IPS-20b (cell line): ENCODE measurements at regions not wholly inside any gene's neighbourhood (a gene's known extent, or its start where the extent isn't known, plus 50 kb on each side); places are given as distances from the start of the nearest gene placed in this dataset.
"Not testable (repeated sequence)": the region's sequence is repeated elsewhere in the genome, so short reads cannot be mapped to it uniquely, and the experiment has no call there.

ENCODE experiments used
- H3K27ac ChIP-seq: one replicate; pipeline ENCODE4 v1.5.1; 2013; ENCODE audit warnings: low read length
- H3K27me3 ChIP-seq: 2 replicates; pipeline ENCODE4 v1.6.1; 2013; ENCODE audit warnings: mild to moderate bottlenecking, low read length, inconsistent platforms; ENCODE audit not compliant: insufficient read depth
- H3K36me3 ChIP-seq: 2 replicates; pipeline ENCODE4 v1.6.1; 2013; ENCODE audit warnings: low read depth, mild to moderate bottlenecking, inconsistent platforms, low read length, moderate library complexity; ENCODE audit not compliant: insufficient read depth
- H3K4me1 ChIP-seq: 2 replicates; pipeline ENCODE4 v1.6.1; 2013; ENCODE audit warnings: mild to moderate bottlenecking, control low read depth, inconsistent platforms, low read length, moderate library complexity; ENCODE audit not compliant: insufficient read depth
- H3K4me3 ChIP-seq: 2 replicates; pipeline ENCODE4 v1.5.1; 2013; ENCODE audit warnings: mild to moderate bottlenecking, low read length, inconsistent platforms
- H3K9ac ChIP-seq: 2 replicates; pipeline ENCODE4 v1.6.1; 2013; ENCODE audit warnings: low read depth, mild to moderate bottlenecking, inconsistent platforms, low read length, moderate library complexity
- H3K9me3 ChIP-seq: 2 replicates; pipeline ENCODE4 v1.6.1; 2013; ENCODE audit warnings: mild to moderate bottlenecking, low read depth, low read length, inconsistent platforms; ENCODE audit not compliant: insufficient read depth

DNA sequence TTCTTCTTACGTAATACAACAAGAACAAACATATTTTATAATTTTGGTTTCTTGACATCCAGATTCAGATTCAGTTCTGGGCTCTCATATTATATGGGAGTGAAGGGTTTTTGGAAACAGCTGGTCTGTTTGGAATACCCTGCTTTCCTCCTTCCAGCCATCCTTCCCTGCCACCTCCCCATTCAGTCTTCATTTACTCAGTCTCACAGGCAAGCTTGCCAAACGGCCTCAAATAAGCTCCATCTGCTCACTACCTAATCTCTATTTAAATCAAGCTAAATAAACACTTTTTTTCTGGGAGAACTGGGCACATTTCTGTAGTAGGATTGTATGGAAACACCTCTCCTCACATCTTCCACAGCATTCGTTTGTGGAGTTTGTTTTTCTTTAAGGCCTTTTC lies 147.5 kb downstream of the RND3 start:
- Histone ChIP-seq H3K4me1 (no peaks in the 10 kb centered on the region; the same call in 1 of the 2 replicates), H3K9ac (no peak overlapping the region), H3K36me3 (no peaks in the 10 kb centered on the region), H3K27ac (no peak overlapping the region), H3K27me3 (no peaks in the 10 kb centered on the region), H3K4me3 (no peak overlapping the region), H3K9me3 (no peaks in the 10 kb centered on the region; the same call in 1 of the 2 replicates)

GRCh38 chr2:150339282-150339681 lies 148.2 kb downstream of the RND3 start:
- H3K27me3 ChIP-seq: no peaks in the 10 kb centered on the region
- no peak overlapping the region for H3K27ac ChIP-seq
- no peaks in the 10 kb centered on the region for H3K9me3 ChIP-seq

DNA sequence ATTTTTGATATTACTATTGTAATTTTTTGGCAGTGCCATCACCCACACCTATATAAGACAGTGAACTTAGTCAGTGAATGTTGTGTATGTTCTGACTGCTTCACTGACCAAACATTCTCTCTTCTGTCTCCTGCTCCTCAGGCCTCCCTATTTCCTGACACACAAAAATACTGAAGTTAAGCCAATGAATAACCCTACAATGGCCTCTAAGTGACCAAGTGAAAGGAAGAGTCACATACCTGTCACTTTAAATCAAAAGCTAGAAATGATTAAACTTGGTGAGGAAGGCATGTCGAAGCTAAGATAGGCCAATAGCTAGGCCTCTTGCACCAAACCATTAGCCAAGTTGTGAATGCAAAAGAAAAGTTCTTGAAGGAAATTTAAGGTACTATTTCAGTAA lies 151.9 kb downstream of the RND3 start:
- Histone ChIP-seq H3K36me3 (no peaks in the 10 kb centered on the region), H3K4me1 (no peaks in the 10 kb centered on the region; the same call in 1 of the 2 replicates), H3K9me3 (no peaks in the 10 kb centered on the region), H3K9ac (no peak overlapping the region), H3K27ac (no peak overlapping the region), H3K4me3 (no peak overlapping the region), H3K27me3 (no peaks in the 10 kb centered on the region)

More at GRCh38 chr2:150339282-150339681, 148.2 kb downstream of the RND3 start:
- H3K36me3 ChIP-seq: no peaks in the 10 kb centered on the region
- no peak overlapping the region for H3K9ac ChIP-seq
- no peak overlapping the region for H3K4me3 ChIP-seq
- no peaks in the 10 kb centered on the region; the same call in 1 of the 2 replicates for H3K4me1 ChIP-seq

DNA sequence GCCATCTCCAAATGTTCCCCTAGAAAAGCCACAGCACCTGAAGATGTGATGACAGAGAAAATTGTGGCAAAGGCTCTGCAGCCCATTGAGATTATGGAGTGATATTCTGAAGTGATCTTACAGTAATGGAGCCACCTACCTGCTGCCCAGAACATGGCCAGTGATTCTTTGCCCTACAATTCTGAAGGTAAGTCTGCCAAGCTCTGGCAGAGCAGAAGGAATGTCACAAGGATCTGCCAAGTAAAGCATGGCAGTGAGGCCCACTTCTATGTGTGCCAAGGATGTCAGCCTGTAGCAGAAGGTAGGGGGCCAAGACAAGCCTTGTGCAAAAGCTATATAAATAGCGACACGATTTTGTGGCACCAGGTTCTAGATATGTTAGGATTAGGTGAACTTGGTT lies 155.1 kb downstream of the RND3 start:
- Histone ChIP-seq H3K9ac (no peak overlapping the region), H3K27ac (no peak overlapping the region)

DNA sequence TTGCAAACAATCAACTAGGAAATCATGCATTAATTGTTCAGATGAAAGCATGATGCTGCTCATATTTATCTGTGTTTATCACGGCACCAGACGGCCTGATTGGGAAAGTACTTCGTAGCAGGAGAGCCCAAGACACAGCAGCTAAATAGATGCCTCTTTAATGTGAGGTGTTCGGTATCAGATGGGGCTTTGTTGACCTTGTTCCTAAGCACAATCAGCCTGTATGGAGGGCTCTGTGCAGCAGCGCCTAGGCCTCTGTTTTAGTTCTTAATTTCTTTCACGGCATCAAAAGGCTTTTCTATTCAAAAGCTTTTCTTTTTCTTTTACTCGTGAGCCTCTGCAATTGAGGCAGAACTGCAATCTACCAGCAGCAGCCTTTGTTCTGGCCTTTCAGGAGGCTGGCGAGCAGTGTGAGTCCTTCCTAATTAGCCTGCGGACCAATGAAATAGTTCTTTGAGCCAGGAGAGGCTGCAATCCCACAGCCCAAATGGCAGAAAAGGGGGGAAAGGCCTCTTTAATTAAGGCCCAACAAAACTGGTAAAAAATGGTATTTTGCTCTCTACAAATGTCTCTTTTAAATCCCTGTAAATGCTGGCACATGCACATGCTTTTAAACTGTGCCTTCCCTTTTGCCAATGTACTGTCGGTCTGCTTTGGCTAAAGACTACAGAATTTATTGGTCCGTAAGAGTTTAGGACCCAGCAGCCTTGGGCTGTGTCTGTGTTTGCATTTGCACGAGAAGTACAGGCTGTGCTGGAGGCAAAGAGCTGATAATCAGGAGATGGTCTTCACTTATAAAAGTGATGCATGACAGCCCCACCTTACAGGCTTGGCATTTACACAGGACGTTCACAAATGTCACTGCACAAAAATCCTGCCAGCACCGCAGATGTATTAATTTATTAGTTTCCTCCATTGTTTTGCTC lies 159.6 kb downstream of the RND3 start:
- no peaks in the 10 kb centered on the region for H3K9me3 ChIP-seq
- H3K4me3 ChIP-seq: no peak overlapping the region
- H3K36me3 ChIP-seq: no peaks in the 10 kb centered on the region
- no peaks in the 10 kb centered on the region for H3K27me3 ChIP-seq
- no peak overlapping the region for H3K27ac ChIP-seq
- H3K4me1 ChIP-seq: no peaks in the 10 kb centered on the region; the same call in 1 of the 2 replicates
- H3K9ac ChIP-seq: no peak overlapping the region

More for the DNA sequence above, 155.1 kb downstream of the RND3 start:
- Histone ChIP-seq H3K36me3 (no peaks in the 10 kb centered on the region), H3K4me3 (no peak overlapping the region), H3K4me1 (no peaks in the 10 kb centered on the region; the same call in 1 of the 2 replicates), H3K9me3 (no peaks in the 10 kb centered on the region), H3K27me3 (no peaks in the 10 kb centered on the region)

- Histone ChIP-seq H3K27me3 (no peaks in the 10 kb centered on the region), H3K9me3 (no peaks in the 10 kb centered on the region), H3K4me3 (no peak overlapping the region), H3K9ac (no peak overlapping the region), H3K27ac (no peak overlapping the region), H3K36me3 (no peaks in the 10 kb centered on the region), H3K4me1 (peaks cover 5% of the 10 kb centered on the region; the same call in 1 of the 2 replicates)
Measured at GRCh38 chr2:150325656-150326314, 161.7 kb downstream of the RND3 start.

DNA sequence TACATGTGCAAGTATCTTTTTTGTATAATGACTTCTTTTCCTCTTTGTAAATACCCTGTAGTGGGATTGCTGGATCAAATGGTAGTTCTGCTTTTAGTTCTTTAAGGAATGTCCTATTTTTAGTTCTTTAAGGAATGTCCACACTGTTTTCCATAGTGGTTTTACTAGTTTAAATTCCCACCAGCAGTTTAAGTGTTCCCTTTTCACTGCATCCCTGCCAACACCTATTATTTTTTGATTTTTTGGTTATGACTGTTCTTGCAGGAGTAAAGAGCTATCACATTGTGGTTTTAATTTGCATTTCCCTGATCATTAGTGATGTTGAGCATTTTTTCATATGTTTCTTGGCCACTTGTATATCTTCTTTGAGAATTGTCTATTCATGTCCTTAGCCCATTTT lies 164.4 kb downstream of the RND3 start:
- H3K4me3 ChIP-seq, H3K9ac ChIP-seq, H3K9me3 ChIP-seq, H3K4me1 ChIP-seq, H3K36me3 ChIP-seq, H3K27ac ChIP-seq, H3K27me3 ChIP-seq: not testable (repeated sequence)

DNA sequence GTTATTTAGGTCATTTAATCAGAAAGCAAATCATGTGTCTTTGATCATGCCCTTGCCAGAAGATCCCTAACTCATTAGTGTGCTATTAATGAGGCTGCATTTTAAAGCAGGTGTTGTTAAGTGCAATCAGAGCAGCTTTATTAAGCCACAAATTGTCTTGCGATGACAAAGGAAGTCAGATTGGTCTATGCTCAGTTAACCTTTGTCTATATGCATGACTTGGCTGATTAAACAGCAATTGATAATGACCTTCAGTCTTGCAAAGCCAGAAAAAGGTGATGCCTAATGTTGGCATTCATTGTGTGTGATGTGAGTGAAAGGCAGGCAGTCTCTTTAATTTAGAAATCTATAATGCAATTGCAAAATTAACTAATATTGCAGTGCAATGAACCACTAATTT lies 166.9 kb downstream of the RND3 start:
- Histone ChIP-seq H3K9ac (no peak overlapping the region), H3K4me3 (no peak overlapping the region), H3K9me3 (peaks cover 1% of the 10 kb centered on the region; the same call in 1 of the 2 replicates), H3K27ac (no peak overlapping the region), H3K27me3 (no peaks in the 10 kb centered on the region), H3K36me3 (no peaks in the 10 kb centered on the region), H3K4me1 (peaks cover 5% of the 10 kb centered on the region; the same call in 1 of the 2 replicates)

DNA sequence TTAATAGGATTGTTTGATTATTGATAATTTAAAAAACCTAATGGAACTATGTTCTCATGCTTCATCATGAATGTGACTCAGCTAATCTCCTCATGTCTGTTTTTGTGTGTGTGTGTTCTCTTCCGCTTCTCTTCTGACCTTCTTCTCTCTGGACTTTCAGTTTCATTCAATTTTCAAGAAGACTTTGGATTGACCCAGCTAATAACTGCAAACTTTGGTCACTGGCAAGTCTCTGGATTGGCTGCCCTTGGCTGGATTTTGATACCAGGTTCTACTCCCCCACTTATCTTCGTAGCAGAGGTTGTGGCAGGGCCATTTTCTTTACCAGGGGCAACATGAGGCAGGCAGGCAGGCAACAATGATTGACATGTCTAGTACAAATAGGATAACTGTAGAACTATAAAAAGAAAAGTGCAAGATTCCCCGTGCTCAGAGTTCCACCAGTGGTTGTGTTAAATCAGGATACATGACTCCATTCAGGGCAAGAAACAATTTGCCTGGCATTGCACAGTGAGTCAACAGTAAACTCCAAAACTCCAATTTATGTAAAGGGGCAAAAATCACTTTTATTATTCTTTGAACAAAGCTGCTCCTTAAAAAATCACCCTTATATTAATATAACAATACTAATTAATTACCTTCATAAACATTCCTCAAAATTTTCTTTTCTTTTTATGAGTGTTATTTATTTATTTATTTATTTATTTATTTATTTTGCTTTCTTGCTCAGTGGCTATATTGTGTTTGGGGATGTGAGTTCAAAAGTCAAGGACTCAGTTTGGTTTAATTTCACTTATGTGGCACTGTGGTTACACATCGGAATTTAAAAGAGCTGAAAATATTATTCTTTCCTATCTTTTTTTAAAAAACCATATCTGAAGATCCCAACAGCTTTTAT lies 167.6 kb downstream of the RND3 start:
- Histone ChIP-seq H3K4me1 (peaks cover 5% of the 10 kb centered on the region; the same call in 1 of the 2 replicates), H3K4me3 (no peak overlapping the region), H3K27me3 (no peaks in the 10 kb centered on the region), H3K36me3 (no peaks in the 10 kb centered on the region), H3K9ac (no peak overlapping the region), H3K27ac (no peak overlapping the region), H3K9me3 (peaks cover 5% of the 10 kb centered on the region; the same call in 1 of the 2 replicates)

GRCh38 chr2:150319085-150319484 lies 168.4 kb downstream of the RND3 start:
- Histone ChIP-seq H3K27ac (no peak overlapping the region), H3K4me1 (peaks cover 5% of the 10 kb centered on the region; the same call in 1 of the 2 replicates), H3K4me3 (no peak overlapping the region), H3K36me3 (no peaks in the 10 kb centered on the region), H3K9ac (no peak overlapping the region), H3K9me3 (peaks cover 7% of the 10 kb centered on the region; the same call in 1 of the 2 replicates), H3K27me3 (no peaks in the 10 kb centered on the region)

DNA sequence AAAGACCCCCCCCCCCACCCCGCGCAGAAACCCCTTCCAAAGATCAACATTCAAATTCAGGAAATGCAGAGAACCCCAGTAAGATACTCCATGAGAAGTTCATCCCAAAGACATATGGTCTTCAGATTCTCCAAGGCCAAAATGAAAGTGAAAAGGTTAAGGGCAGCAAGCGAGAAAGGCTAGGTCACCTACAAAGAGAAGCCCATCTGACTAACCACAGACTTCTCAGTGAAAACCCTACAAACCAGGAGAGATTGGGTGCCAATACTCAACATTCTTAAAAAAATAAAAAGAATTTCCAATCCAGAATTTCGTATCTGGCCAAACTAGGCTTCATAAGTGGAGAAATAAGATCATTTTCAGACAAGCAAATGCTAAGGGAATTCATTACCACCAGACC lies 175.2 kb downstream of the RND3 start:
- H3K4me1 ChIP-seq: no peaks in the 10 kb centered on the region

More for the DNA sequence above, 175.2 kb downstream of the RND3 start:
- Histone ChIP-seq H3K4me3 (no peak overlapping the region), H3K27me3 (no peaks in the 10 kb centered on the region), H3K36me3 (no peaks in the 10 kb centered on the region), H3K9me3 (peaks cover 11% of the 10 kb centered on the region; the same call in 1 of the 2 replicates), H3K27ac (no peak overlapping the region), H3K9ac (no peak overlapping the region)
